HepG2 (cell line): ENCODE measurements at regions not wholly inside any gene's neighbourhood (a gene's known extent, or its start where the extent isn't known, plus 50 kb on each side); places are given as distances from the start of the nearest gene placed in this dataset.

ENCODE experiments used
- ATAC-seq: fragments of 200-7000 bp; cut with Tn5 transposase; 3 replicates; pipeline ENCODE4 v1.9.1; 2020; ENCODE audit warnings: mild to moderate bottlenecking, moderate library complexity
- BruUV-seq: library from RNA; stranded (reverse); fragments of 400-500 nt; replicated peaks from 2 replicates; lab custom pipeline; 2021; lab: Mats Ljungman, UMichigan
- CTCF ChIA-PET: fragments of 300-600 bp; formaldehyde crosslinking; extraction: SDS; loops from one replicate; lab custom pipeline; 2021; ENCODE audit warnings: low total read pairs, inconsistent platforms, low intra/inter-chr PET ratio; lab: Yijun Ruan, JAX
- POLR2A ChIA-PET: fragments of 350-600 bp; sonication (Branson Sonifier 250); formaldehyde crosslinking; loops from one replicate; lab custom pipeline; 2020; ENCODE audit warnings: antibody characterized with exemption, inconsistent platforms; lab: Yijun Ruan, JAX
- DNase-seq: peaks from one replicate; pipeline ENCODE4 v3.0.0-alpha.2; 2015; ENCODE audit warnings: low spot score
- FAIRE-seq: peaks from 3 replicates; lab custom pipeline; 2011; peaks lifted over from hg19 to GRCh38; lab: Jason Lieb, UNC
- H2AFZ ChIP-seq: one replicate; pipeline ENCODE4 v1.6.1; 2011; ENCODE audit warnings: low read length, inconsistent platforms
- H3K27ac ChIP-seq: fragments of 300-600 bp; 3 replicates; pipeline ENCODE4 v1.8.0; 2011; ENCODE audit warnings: mixed run types, mild to moderate bottlenecking, mixed read lengths, low read length, inconsistent platforms; ENCODE audit not compliant: insufficient read depth; ENCODE audit errors: extremely low read length
- H3K27me3 ChIP-seq, 2 experiments: fragments of 200-600 bp in 1 of 2; 2 replicates in 1 of 2; 3 replicates in 1 of 2; pipeline versions ENCODE4 v1.6.0 to v1.8.0; 2011; ENCODE audit warnings: low read length in 2 of 2, mild to moderate bottlenecking in 2 of 2, moderate library complexity in 2 of 2, inconsistent platforms in 1 of 2; ENCODE audit not compliant: insufficient read depth in 2 of 2, control insufficient read depth in 1 of 2
- H3K36me3 ChIP-seq, 2 experiments: fragments of 200-600 bp in 1 of 2; replicated peaks in 1 of 2; 2 replicates in 1 of 2; 3 replicates in 1 of 2; pipeline versions ENCODE4 v1.5.1 to v1.8.0; 2011; ENCODE audit warnings: low read length in 2 of 2, inconsistent platforms in 1 of 2; ENCODE audit not compliant: insufficient read depth in 2 of 2, control insufficient read depth in 1 of 2
- H3K4me1 ChIP-seq: 2 replicates; pipeline ENCODE4 v1.5.1; 2012; ENCODE audit warnings: low read length, inconsistent platforms; ENCODE audit not compliant: insufficient read depth
- H3K4me2 ChIP-seq: 2 replicates; pipeline ENCODE4 v1.6.0; 2011; ENCODE audit warnings: low read depth, low read length, inconsistent platforms
- H3K4me3 ChIP-seq, 3 experiments: fragments of 200-600 bp in 1 of 3; sonication (generic), shearing (Covaris generic) in 1 of 3; replicated peaks in 1 of 3; 2 replicates each; pipeline ENCODE4 v1.5.1; 2011 to 2016; ENCODE audit warnings: low read length in 3 of 3, inconsistent platforms in 2 of 3, low read depth in 2 of 3, mild to moderate bottlenecking in 2 of 3, control low read depth in 1 of 3, mixed read lengths in 1 of 3; ENCODE audit not compliant: insufficient read depth in 1 of 3
- H3K79me2 ChIP-seq: one replicate; pipeline ENCODE4 v1.6.1; 2011; ENCODE audit warnings: low read length, inconsistent platforms; ENCODE audit not compliant: insufficient read depth
- H3K9ac ChIP-seq: 2 replicates; pipeline ENCODE4 v1.6.0; 2011; ENCODE audit warnings: mild to moderate bottlenecking, low read depth, low read length, inconsistent platforms; ENCODE audit not compliant: insufficient read depth
- H3K9me3 ChIP-seq: 2 replicates; pipeline ENCODE4 v1.5.1; 2012; ENCODE audit warnings: mild to moderate bottlenecking, low read length
- H4K20me1 ChIP-seq: 2 replicates; pipeline ENCODE4 v1.6.0; 2011; ENCODE audit warnings: inconsistent platforms, mild to moderate bottlenecking, low read length, moderate library complexity; ENCODE audit not compliant: insufficient read depth
- AGO1 ChIP-seq: fragments of 200-400 bp; formaldehyde crosslinking; IDR thresholded peaks from 2 replicates; pipeline ENCODE4 v1.6.1; 2017; ENCODE audit warnings: mild to moderate bottlenecking, low read depth, low read length, moderate library complexity; ENCODE audit not compliant: poor library complexity, severe bottlenecking
- ARNT2 ChIP-seq: sonication (generic); formaldehyde crosslinking; IDR thresholded peaks from 2 replicates; pipeline ENCODE4 v1.8.0; 2022; ENCODE audit warnings: mild to moderate bottlenecking, low read depth, missing genetic modification reagents, moderate library complexity
- KLF13 ChIP-seq: sonication (generic); formaldehyde crosslinking; IDR thresholded peaks from 2 replicates; pipeline ENCODE4 v1.4.0; 2020; ENCODE audit warnings: mild to moderate bottlenecking, missing genetic modification reagents
- TCF7 ChIP-seq: sonication (generic); IDR thresholded peaks from 2 replicates; pipeline ENCODE4 v1.6.1; 2016; ENCODE audit warnings: antibody characterized with exemption, low read depth
- TCF7L2 ChIP-seq: IDR thresholded peaks from 2 replicates; pipeline ENCODE4 v1.6.1; 2011; ENCODE audit warnings: mild to moderate bottlenecking, low read depth, low read length, moderate library complexity
- WIZ ChIP-seq: sonication (generic); formaldehyde crosslinking; IDR thresholded peaks from 2 replicates; pipeline ENCODE4 v1.5.1; 2020; ENCODE audit warnings: mild to moderate bottlenecking, missing genetic modification reagents
- ZFYVE20 ChIP-seq: sonication (generic); formaldehyde crosslinking; IDR thresholded peaks from 2 replicates; pipeline ENCODE4 v1.8.0; 2023; ENCODE audit warnings: low read depth, mild to moderate bottlenecking, moderate library complexity, missing genetic modification reagents, borderline replicate concordance
- ZNF136 ChIP-seq: sonication (generic); formaldehyde crosslinking; IDR thresholded peaks from 2 replicates; pipeline ENCODE4 v1.8.1; 2022; ENCODE audit warnings: low read depth, mild to moderate bottlenecking, moderate library complexity, missing genetic modification reagents
- WGBS: methylation state at CpG from one replicate; pipeline ENCODE4 v1.1.6; 2017; ENCODE audit warnings: low lambda C conversion rate; 5-methylcytosine and 5-hydroxymethylcytosine counted together
- in situ Hi-C: cut with HindIII; loops from 2 replicates; pipeline ENCODE4 v1.10.0; 2017; ENCODE audit warnings: low pct_unique_long_range_greater_than_20kb; ENCODE audit not compliant: extremely low pct_ligation_motif_present
- intact Hi-C: fragments of 100-400 bp; cut with micrococcal nuclease; formaldehyde crosslinking; loops from one replicate; pipeline ENCODE4 v1.10.0; 2022; ENCODE audit not compliant: unreplicated experiment
- TF ChIP-seq, protein P1 (sequence below): sonication (generic); formaldehyde crosslinking; IDR thresholded peaks from 2 replicates; pipeline ENCODE4 v1.8.0; 2022; ENCODE audit warnings: missing genetic modification reagents, mild to moderate bottlenecking, moderate library complexity, borderline replicate concordance
- TF ChIP-seq, protein P2 (sequence below): sonication (generic); formaldehyde crosslinking; IDR thresholded peaks from 2 replicates; pipeline ENCODE4 v1.5.0; 2020; ENCODE audit warnings: mild to moderate bottlenecking, missing genetic modification reagents

GRCh38 chr1:87451229-87451920, 122.7 kb downstream of the LMO4 start:
- H4K20me1 ChIP-seq, result no peaks in the 10 kb centered on the region
- H3K27ac ChIP-seq, result no peak overlapping the region
- H3K27me3 ChIP-seq, result no peaks in the 10 kb centered on the region
- intact Hi-C loops (no loop called here), in situ Hi-C loops (no loop called here)
- BruUV-seq, result no TSS peak
- no peak overlapping the region for H2AFZ ChIP-seq
- no peak for FAIRE-seq
- H3K4me1 ChIP-seq, result no peaks in the 10 kb centered on the region
- DNase-seq, result no peak
- TF ChIP-seq AGO1 (no peak), ZFYVE20 (CRISPR knock-in tag) (no peak), KLF13 (no peak), TCF7L2 (no peak), ARNT2 (CRISPR knock-in tag) (no peak), TCF7 (no peak), WIZ (CRISPR knock-in tag) (no peak), ZNF136 (no peak)
- TF ChIP-seq, protein P1, sequence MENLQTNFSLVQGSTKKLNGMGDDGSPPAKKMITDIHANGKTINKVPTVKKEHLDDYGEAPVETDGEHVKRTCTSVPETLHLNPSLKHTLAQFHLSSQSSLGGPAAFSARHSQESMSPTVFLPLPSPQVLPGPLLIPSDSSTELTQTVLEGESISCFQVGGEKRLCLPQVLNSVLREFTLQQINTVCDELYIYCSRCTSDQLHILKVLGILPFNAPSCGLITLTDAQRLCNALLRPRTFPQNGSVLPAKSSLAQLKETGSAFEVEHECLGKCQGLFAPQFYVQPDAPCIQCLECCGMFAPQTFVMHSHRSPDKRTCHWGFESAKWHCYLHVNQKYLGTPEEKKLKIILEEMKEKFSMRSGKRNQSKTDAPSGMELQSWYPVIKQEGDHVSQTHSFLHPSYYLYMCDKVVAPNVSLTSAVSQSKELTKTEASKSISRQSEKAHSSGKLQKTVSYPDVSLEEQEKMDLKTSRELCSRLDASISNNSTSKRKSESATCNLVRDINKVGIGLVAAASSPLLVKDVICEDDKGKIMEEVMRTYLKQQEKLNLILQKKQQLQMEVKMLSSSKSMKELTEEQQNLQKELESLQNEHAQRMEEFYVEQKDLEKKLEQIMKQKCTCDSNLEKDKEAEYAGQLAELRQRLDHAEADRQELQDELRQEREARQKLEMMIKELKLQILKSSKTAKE, result no peak
- TF ChIP-seq, protein P2, sequence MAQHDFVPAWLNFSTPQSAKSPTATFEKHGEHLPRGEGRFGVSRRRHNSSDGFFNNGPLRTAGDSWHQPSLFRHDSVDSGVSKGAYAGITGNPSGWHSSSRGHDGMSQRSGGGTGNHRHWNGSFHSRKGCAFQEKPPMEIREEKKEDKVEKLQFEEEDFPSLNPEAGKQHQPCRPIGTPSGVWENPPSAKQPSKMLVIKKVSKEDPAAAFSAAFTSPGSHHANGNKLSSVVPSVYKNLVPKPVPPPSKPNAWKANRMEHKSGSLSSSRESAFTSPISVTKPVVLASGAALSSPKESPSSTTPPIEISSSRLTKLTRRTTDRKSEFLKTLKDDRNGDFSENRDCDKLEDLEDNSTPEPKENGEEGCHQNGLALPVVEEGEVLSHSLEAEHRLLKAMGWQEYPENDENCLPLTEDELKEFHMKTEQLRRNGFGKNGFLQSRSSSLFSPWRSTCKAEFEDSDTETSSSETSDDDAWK (CRISPR knock-in tag), result no peak
- 7% methylated on average over 5 of the region's 5 CpGs for WGBS
- H3K36me3 ChIP-seq, result no peaks in the 10 kb centered on the region
- no peaks in the 10 kb centered on the region for H3K79me2 ChIP-seq
- H3K9ac ChIP-seq, result no peak overlapping the region
- ATAC-seq, result no peak
- ChIA-PET CTCF (no interaction called here), POLR2A (no interaction called here)
- no peaks in the 10 kb centered on the region for H3K9me3 ChIP-seq
- no peak overlapping the region for H3K4me2 ChIP-seq
- H3K4me3 ChIP-seq, result no peak overlapping the region
